Activated naive CD4-positive, alpha-beta T cell treated with anti-CD3 and anti-CD28 coated beads for 36 hours (primary cell): ENCODE measurements at regions not wholly inside any gene's neighbourhood (a gene's known extent, or its start where the extent isn't known, plus 50 kb on each side); places are given as distances from the start of the nearest gene placed in this dataset.
A peak's percentile ranks its signal among the peaks of the same experiment; 100 is the strongest.
"Not testable (repeated sequence)": the region's sequence is repeated elsewhere in the genome, so short reads cannot be mapped to it uniquely, and the experiment has no call there.

Source experiments
- CTCF ChIA-PET: fragments of 350-600 bp; sonication (Branson Sonifier 250); formaldehyde crosslinking; loops from one replicate; lab custom pipeline; 2021; ENCODE audit warnings: antibody characterized with exemption; lab: Charles Lee
- DNase-seq: peaks from one replicate; pipeline ENCODE4 v3.0.0-alpha.2; 2020
- H3K27ac Mint-ChIP-seq: one replicate; pipeline ENCODE4 v1.8.0; 2021; ENCODE audit warnings: mild to moderate bottlenecking, mixed read lengths
- H3K27me3 Mint-ChIP-seq: one replicate; pipeline ENCODE4 v1.8.0; 2021; ENCODE audit warnings: low read depth, mixed read lengths
- H3K36me3 Mint-ChIP-seq: one replicate; pipeline ENCODE4 v1.8.0; 2021; ENCODE audit warnings: low read depth, mixed read lengths
- H3K4me1 Mint-ChIP-seq: one replicate; pipeline ENCODE4 v1.8.0; 2021; ENCODE audit warnings: low read depth, mixed read lengths
- H3K4me3 Mint-ChIP-seq: one replicate; pipeline ENCODE4 v1.8.0; 2021; ENCODE audit warnings: mild to moderate bottlenecking, moderate library complexity, mixed read lengths
- H3K9me3 Mint-ChIP-seq: one replicate; pipeline ENCODE4 v1.8.0; 2021; ENCODE audit warnings: mixed read lengths
- intact Hi-C: fragments of 100-400 bp; cut with micrococcal nuclease; formaldehyde crosslinking; loops from one replicate; pipeline ENCODE4 v1.15.1; 2023

- H3K4me3 Mint-ChIP-seq, CTCF ChIA-PET, intact Hi-C loops, DNase-seq, H3K27ac Mint-ChIP-seq, H3K4me1 Mint-ChIP-seq, H3K36me3 Mint-ChIP-seq, H3K27me3 Mint-ChIP-seq: not testable (repeated sequence)
- H3K9me3 Mint-ChIP-seq = peaks cover 32% of the 10 kb centered on the region
Measured at GRCh38 chr13:18905096-18905495, 276.5 kb downstream of the TUBA3C start.

GRCh38 chr13:18895411-18895810, 286.2 kb downstream of the TUBA3C start:
- H3K4me3 Mint-ChIP-seq, H3K36me3 Mint-ChIP-seq, H3K27me3 Mint-ChIP-seq, CTCF ChIA-PET, DNase-seq, intact Hi-C loops, H3K27ac Mint-ChIP-seq, H3K4me1 Mint-ChIP-seq, H3K9me3 Mint-ChIP-seq: not testable (repeated sequence)

GRCh38 chr13:18891242-18891641, 290.4 kb downstream of the TUBA3C start:
- CTCF ChIA-PET, H3K4me1 Mint-ChIP-seq, DNase-seq, H3K4me3 Mint-ChIP-seq, H3K27ac Mint-ChIP-seq, H3K27me3 Mint-ChIP-seq, H3K9me3 Mint-ChIP-seq, H3K36me3 Mint-ChIP-seq, intact Hi-C loops: not testable (repeated sequence)

- H3K36me3 Mint-ChIP-seq, H3K27ac Mint-ChIP-seq, H3K4me3 Mint-ChIP-seq, H3K9me3 Mint-ChIP-seq, H3K4me1 Mint-ChIP-seq, CTCF ChIA-PET, intact Hi-C loops: not testable (repeated sequence)
- DNase-seq = peak; percentile 6
- peaks cover 14% of the 10 kb centered on the region for H3K27me3 Mint-ChIP-seq
Measured at GRCh38 chr13:18874875-18875789, 306.5 kb downstream of the TUBA3C start.

- H3K9me3 Mint-ChIP-seq, H3K27me3 Mint-ChIP-seq, H3K4me1 Mint-ChIP-seq, CTCF ChIA-PET, H3K4me3 Mint-ChIP-seq, intact Hi-C loops, H3K27ac Mint-ChIP-seq, H3K36me3 Mint-ChIP-seq, DNase-seq: not testable (repeated sequence)
Measured at GRCh38 chr13:18870557-18870956, 311.1 kb downstream of the TUBA3C start.

- H3K4me3 Mint-ChIP-seq, intact Hi-C loops, CTCF ChIA-PET, DNase-seq, H3K36me3 Mint-ChIP-seq, H3K27ac Mint-ChIP-seq, H3K4me1 Mint-ChIP-seq, H3K9me3 Mint-ChIP-seq, H3K27me3 Mint-ChIP-seq: not testable (repeated sequence)
Measured at GRCh38 chr13:18869365-18869764, 312.3 kb downstream of the TUBA3C start.

GRCh38 chr13:18837986-18838629, 343.5 kb downstream of the TUBA3C start:
- H3K9me3 Mint-ChIP-seq, H3K36me3 Mint-ChIP-seq, DNase-seq, H3K4me3 Mint-ChIP-seq, CTCF ChIA-PET, intact Hi-C loops, H3K4me1 Mint-ChIP-seq, H3K27me3 Mint-ChIP-seq, H3K27ac Mint-ChIP-seq: not testable (repeated sequence)

- CTCF ChIA-PET, H3K4me1 Mint-ChIP-seq, H3K36me3 Mint-ChIP-seq, H3K27ac Mint-ChIP-seq, H3K9me3 Mint-ChIP-seq, intact Hi-C loops, DNase-seq, H3K27me3 Mint-ChIP-seq, H3K4me3 Mint-ChIP-seq: not testable (repeated sequence)
Measured at GRCh38 chr13:18837179-18837745, 344.4 kb downstream of the TUBA3C start.

GRCh38 chr13:18836371-18837178, 345.0 kb downstream of the TUBA3C start:
- CTCF ChIA-PET, intact Hi-C loops, DNase-seq, H3K9me3 Mint-ChIP-seq, H3K4me3 Mint-ChIP-seq, H3K27me3 Mint-ChIP-seq, H3K4me1 Mint-ChIP-seq, H3K36me3 Mint-ChIP-seq, H3K27ac Mint-ChIP-seq: not testable (repeated sequence)

GRCh38 chr13:18835754-18836153, 345.9 kb downstream of the TUBA3C start:
- H3K4me3 Mint-ChIP-seq, H3K27ac Mint-ChIP-seq, H3K9me3 Mint-ChIP-seq, H3K36me3 Mint-ChIP-seq, H3K27me3 Mint-ChIP-seq, H3K4me1 Mint-ChIP-seq, intact Hi-C loops, DNase-seq, CTCF ChIA-PET: not testable (repeated sequence)

GRCh38 chr13:18824678-18825077, 356.9 kb downstream of the TUBA3C start:
- CTCF ChIA-PET, intact Hi-C loops, DNase-seq, H3K9me3 Mint-ChIP-seq, H3K36me3 Mint-ChIP-seq, H3K27me3 Mint-ChIP-seq, H3K4me1 Mint-ChIP-seq, H3K27ac Mint-ChIP-seq, H3K4me3 Mint-ChIP-seq: not testable (repeated sequence)
